ENCODE measurements at regions not wholly inside any gene's neighbourhood (a gene's known extent, or its start where the extent isn't known, plus 50 kb on each side); places are given as distances from the start of the nearest gene placed in this dataset.
"Not testable (repeated sequence)": the region's sequence is repeated elsewhere in the genome, so short reads cannot be mapped to it uniquely, and the experiment has no call there.

DNA sequence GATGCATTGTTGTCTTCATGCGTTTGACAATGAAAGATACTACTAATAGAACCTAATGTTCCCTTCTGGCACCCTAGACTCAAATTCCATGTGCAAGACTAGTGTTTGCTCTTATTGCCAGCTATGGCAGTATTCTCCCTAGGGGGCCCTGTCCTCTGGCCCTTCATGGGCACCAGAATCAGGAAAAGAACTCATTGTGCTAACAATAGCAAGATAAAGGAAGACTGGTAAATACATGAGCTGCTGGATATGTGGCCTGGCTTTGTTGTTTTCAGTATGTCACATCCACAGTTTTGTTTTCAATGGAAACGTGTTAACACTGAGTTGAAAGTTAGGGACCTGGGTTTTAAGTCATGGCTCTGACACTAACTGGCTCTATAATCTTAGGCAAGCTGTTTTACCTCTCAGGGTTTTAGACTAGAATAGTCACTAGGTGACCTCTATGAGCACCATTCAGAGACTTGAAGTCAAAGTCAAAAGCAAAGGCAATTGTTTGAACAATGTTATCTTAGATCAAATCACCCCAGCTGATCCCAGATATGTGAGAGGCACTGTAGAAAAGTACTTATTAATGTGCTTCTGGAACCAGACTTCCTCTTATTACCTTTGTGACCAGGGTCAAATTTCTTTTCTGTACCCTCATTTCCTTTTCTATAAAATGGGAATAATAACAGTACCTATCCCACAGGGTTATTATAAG, 253.7 kb upstream of the DIAPH2 start:
- DNase-seq, result no peak

DNA sequence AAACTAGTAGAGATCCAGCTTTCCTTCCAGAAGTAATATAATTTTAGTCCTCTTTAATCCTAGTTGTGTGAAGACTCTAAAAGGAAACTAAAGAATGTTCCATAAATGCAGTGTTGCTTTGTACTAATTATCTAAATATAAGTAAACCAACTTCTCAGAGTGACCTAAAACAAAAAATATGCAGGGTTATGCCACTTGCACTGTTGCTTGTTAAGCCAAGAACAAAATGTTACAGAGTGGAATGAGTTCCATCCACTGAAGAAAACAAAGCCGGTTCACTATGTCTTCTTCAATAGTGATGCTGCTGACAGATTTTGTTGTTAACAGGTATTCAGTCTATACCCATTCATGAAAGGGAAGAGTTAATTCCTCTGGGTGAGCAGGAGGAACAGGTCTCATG, 252.0 kb upstream of the DIAPH2 start:
- DNase-seq, result no peak

DNA sequence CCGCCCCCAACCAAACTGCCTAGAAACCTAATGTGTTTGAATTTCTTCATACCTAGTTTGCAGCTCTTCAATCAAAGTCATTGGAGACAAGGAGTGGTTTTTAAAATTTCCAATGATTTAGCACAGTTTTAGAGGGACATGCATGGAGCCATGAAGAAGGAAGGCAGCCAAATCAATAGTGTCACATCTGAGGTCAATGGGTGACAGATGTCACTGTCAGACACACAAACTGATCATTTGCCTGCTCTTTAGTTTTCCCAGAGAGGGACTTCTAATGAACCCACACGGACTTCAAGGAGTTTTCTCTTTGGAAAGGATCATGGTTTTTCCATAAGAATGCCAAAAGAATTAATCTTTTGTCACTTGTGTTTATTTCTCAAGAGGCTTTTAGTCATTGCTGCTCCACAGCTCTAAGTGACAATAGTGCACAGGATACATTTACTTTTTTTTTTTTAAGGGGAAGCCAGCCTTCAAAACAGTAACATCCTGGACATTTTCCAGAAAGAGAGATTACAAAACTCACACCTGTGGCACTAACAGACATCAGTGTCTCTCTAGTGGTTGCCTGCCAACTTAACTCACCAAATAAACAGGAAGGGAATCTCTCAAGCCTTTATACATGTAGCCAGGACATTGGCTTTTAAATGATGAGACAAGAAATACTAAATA, 251.1 kb upstream of the DIAPH2 start:
- DNase-seq, result no peak

DNA sequence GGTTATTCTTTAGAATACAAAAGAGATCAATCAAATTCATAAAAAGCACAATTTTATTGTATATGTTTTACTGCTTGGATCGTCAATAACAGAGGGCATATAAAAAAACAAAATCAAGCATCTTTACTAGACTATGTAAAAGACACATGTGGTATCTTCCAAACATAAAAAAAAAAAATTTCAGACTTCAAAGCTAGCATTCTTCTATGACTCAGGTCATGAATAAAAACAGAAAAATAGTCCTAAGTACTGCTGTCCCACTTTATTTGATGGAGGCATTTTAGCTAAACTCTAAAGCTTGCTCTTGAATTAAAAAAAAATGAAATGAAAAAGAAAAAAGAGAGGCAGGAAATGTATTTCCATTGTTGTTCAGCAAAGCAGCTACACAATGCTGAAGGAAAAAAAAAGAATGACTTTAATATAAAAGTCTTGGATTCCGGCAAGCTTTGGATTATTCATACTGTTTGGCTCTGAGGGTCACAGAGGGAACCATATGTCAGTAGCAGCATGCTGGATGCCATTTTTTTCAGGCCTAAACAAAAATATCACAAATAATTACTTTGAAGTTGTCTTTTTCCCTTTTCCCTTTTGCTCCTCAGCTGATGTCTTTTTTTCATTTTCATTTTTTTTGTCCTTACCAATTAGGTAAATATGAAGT, 249.1 kb upstream of the DIAPH2 start:
- no peak for DNase-seq

DNA sequence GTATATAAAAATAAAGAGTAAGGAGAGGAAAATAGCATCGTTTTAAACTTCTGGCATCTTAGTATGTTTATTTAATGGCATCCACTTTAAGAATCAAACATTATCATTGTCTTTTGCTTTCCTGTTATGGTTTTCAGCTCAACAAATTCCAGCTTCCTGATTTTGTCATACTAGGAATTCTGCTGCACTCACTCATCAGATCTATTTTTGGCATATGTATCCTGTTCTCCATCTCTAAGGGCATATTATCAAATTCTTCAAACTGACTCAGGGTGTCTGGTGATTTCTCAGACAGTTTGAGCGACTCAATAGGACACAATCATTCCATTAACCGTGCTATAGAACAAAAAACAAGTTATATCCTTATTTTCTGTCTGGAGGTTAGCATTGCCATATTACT, 248.5 kb upstream of the DIAPH2 start:
- no peak for DNase-seq

DNA sequence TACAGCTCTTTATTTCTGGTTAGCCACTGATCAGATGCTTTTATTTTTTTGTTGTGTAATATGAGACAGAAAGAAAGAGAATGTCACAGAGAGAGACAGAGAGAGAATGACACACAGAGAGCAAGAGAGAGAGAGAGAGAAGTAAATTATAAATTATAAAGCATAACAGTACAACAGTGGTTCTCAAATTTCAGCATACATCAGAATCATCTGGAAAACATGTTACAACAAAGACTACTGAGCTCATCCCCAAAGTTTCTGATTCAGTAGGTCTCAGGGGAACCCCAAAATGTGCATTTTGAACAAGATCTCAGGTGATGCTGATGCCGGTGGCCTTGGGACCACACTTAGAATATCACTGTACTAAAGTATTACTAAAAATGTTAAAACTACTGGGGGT, 245.8 kb upstream of the DIAPH2 start:
- no peak for DNase-seq

DNA sequence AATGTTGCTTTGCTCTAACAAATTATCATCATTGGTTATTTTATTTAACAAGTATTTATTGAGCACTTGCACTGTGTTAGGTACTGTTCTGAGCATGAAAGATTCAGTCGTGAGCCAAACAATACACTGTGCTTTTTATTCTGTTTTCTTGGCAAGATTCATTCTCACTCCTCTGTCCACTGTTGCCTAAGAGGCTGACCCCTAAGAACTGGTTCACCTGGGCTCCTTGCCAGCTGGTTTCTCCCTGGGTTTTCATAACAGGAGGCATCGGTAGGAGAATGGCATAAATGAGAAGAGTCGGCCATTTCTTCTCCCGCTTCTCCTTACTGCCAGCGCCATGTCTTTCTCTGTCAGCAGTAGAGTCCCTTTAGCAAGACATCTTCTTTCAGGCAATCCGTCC, 243.7 kb upstream of the DIAPH2 start:
- DNase-seq, result no peak

DNA sequence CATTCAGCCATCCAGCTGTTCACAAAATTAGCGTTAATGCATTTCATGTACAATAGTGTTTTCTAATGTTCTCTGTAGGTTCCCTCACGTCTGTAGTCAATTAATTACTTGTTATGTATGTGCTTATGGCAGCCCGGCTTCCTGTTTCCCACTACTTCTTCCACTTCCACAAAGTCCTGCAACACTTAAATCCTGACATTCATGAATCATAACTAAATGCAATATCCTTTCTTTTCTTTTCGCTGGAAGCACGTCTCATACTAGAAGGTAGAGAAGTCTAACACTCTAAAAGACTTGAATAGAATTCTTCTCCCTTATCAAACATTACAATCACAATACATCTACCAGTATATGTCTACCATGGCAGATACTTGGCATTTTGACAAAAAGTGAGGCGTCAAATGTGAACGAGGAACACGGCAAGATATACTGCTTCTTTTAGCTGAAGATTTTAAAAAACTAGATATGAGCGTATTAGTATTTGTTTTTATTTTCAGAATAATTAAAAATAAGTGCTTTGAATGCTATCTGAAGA, 239.0 kb upstream of the DIAPH2 start:
- no peak for DNase-seq

DNA sequence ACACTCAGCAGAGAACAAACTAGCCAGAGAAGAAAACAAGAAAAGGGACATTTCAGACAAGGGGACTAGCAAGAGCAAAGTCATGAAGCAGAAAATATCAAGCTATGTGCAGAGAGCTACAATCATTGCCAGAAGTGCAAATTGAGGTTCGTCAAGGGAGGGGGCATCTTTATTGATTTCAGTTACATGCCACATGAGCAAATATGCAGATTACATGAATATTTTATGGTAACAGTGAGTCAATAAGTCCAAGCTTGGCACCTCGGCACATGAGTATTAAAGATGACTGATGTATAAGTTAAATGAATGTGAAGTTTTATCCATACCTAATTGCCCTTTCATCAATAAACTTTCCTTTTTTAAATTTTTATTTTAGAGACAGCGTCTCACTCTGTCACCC, 238.1 kb upstream of the DIAPH2 start:
- no peak for DNase-seq

DNA sequence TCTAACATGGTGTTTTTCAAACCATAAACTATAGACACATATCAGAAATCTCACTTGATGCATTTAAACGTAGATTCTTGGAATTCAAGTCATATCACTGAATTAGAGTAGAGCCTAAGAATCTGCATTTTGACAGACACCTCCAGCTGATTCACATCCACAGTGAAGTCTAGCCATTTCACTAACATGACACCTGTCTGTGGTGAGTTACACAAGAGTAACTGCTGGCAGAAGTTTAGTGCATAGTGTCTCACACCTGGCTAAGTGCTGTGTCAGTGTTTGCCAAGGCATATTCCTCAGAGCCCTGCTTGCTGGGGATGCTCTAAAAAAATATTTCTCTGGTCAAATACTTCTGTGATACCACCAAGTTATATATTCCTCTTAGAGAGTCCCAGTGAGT, 237.5 kb upstream of the DIAPH2 start:
- no peak for DNase-seq

DNA sequence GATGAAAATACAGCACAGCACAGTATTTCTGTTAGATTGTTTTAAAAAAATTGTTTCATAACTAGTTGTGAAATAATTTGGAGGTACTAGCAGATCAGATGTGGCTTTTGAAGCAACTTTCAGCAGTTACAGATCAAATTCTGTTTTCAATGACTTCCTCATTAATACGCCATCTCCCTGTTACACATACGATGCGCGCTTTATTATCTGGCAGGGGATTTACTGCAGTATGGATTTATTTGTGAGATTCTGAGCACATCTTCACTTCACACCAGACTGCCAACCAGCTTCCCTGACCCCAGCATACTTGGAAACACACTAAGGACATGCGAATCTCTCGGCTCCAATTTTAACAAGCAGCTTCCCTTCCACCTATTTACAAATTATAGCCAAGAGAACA, 235.5 kb upstream of the DIAPH2 start:
- no peak for DNase-seq

DNA sequence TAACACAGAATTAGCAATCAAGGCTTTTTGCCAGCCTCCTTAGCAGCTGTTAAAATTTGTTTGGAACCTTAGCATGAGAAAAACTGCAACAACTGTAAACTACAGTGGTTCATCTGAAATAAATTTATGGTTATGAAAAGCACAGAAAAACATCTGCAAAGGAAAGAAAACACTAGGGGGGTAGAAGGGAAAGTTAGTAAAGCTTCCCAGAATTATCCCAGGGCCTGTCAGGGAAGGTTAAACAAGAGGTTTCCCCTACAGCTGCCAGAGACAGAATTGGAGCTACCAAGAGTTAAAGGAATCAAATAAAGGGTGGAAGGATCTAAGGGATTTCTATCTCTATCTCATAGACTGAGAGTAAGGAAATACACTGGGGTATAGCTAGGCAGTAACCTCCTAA, 234.7 kb upstream of the DIAPH2 start:
- DNase-seq, result no peak

DNA sequence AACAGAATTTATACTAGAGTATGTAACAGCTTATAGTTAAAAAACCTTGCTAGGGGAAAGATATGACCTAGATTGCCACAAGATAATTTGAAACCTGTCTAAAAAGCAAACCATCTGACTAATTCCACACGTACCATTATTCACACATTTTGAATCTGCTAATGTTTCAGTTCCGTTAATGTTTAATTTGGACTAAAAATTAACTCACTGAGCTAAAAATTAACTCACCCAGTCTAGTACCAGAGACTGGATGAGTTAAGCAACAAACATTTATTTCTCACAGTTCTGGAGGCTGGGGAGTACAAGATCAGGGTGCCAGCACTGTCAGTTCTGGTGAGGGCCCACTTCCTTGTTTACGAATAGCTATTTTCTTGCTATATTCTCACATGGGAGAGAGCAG, 231.5 kb upstream of the DIAPH2 start:
- DNase-seq, result no peak

DNA sequence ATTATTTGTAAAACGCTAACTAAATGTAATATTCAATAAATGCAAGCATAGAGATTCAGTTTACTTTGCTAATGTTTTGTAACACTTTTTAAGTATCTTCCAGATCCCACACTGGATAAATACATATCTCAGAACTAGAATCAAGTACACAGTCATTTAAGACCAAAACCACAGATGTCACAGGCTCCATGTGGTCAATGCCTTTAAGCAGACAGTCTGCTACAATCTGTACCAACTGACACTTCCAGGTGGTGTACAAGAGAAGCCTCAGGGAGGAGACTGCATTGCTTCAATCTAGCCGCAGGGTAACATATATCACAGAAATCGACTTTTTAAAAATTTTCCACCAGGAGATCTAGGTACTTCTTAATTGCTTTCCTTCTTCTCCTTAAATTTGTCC, 229.6 kb upstream of the DIAPH2 start:
- no peak for DNase-seq

DNA sequence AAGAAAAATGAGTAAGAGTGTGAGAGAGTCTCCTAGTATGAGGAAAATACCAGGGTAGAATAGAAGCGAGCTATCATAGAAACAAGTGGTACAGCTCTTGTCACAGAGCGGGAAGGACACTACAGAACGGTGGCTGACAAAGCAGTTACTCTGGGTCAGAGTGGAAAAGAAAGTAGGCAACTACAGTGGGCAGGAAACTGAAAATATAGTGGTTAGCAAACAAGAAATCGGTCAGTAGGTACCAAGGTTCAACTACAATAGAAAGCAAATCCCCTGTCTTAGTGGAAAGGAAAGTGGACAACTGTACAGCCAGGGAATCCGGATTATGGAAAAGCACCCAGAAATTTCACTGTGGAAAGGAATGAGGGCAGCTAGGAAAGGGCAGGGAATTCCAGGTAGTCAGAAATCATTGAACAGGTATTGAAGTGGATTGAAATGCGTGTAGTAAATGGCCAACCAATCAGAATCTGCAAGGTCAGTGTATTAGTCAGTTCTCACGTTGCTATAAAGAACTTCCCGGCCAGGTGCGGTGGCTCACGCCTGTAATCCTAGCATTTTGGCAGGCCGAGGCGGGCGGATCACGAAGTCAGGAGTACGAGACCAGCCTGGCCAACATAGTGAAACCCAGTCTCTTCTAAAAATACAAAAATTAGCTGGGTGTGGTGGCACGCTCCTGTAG, 219.6 kb upstream of the DIAPH2 start:
- no peak for DNase-seq

DNA sequence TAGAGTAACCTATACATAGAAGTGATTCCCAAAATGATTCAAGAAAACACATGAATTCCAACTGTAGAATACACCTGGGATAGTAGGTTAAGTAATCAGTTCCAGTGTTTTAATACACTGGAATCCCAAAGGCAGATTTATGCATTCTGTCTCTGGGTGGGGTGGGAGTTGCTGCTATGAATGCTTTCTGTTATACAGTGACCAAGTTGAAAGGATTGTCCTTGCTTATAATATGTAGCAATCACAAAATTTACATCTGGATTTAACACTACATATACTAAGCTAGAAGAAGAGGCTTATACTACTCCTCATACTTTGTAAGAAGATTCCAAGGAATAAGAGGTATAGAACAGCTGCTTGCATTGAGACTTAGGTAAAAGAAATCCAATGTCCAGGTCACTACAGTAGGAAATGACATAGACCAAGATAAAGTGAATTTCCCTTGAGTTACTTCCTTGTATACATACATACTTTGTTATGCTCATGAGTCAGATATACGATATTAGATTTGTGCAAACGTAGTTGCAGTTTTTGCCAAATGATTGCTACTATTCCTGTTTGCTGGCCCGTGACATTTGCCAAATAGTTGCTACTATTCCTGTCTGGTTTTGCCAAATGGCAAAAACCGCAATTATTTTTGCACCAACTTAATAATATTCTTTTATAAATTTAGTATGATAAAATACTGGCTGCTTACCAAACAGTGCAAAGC, 210.5 kb upstream of the DIAPH2 start:
- no peak for DNase-seq

DNA sequence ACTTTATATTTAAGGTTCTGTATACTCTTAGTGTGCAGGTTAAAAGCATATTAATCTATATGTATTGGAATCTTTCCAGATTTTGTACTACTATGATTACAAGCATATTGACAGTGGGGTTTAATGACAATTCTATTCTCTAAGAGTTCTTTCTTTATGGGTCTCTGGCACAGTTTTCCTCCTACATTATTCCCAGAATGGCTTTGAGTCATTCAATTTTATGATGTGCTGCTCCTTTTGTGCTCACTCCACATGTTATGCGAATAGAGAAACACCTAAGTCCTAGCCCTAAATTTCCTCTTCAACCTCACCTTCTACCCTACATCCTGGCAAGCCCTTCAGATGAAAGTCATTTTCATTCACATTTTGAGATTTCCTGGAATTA, 209.9 kb upstream of the DIAPH2 start:
- DNase-seq, result no peak

DNA sequence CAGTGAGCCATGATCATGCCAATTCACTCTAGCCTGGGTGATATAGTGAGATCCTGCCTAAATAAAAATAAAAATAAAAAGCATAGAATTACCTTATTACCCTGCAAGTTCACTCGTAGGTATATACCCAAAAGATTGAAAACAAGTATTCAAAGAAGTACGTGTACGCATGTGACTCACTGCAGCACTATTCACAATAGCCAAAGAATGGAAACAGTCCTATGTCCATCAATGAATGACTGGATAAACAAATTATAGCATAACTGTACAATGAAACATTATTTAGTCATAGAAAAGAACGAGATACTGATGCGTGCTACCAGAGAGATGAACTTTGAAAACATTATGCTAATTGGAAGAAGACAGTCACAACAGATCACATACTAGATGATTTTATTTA, 204.6 kb upstream of the DIAPH2 start:
- no peak for DNase-seq

DNA sequence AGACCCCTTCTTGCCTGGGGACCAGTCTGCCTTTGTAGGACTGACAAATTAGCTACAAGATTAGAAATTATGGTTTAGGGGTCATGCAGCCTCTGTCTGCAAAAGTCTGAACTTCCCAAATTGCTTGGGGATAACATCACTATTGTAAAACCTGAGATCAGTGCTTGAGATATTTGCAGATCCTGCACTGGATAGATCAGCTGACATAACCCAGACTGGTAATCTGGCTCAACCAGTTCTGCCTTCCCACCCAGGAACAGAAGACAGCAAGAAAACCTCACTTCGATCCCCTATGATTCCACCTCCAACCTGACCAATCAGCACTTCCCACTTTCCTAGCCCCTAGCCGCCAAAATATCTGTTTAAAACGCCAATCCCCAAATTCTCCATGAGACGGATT, 202.8 kb upstream of the DIAPH2 start:
- no peak for DNase-seq

DNA sequence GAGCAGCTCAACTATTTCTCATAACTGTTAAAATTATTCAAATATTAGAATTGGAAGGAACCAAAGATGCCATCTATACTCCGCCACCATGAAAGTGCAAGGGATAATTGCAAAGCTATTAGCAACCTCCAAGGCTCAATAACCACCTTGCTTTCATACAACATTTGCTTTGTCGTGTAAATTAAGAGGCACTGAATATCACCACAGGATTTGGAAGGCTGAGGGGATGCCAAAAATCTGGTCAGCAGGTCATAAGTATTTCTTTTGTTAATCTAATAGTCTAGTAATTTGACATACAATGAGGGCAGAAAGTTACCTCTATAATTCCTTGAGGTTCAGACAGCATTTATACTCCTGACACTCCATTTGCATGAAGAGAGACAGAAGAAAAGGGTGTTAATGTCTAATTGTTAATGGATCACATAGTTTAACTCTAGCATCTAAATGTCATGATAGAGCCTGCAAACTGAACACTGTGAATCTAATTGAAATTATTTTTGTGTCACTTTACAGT, 200.9 kb upstream of the DIAPH2 start:
- no peak for DNase-seq

DNA sequence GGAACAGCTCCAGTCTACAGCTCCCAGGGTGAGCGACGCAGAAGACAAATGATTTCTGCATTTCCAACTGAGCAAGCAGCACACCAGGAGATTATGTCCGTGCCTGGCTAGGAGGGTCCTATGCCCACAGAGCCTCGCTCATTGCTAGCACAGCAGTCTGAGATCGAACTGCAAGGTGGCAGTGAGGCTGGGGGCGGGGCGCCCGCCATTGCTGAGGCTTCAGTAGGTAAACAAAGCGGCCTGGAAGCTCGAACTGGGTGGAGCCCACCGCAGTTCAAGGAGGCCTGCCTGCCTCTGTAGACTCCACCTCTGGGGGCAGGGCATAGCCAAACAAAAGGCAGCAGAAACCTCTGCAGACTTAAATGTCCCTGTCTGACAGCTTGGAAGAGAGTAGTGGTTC, 198.0 kb upstream of the DIAPH2 start:
- not testable (repeated sequence) for DNase-seq

DNA sequence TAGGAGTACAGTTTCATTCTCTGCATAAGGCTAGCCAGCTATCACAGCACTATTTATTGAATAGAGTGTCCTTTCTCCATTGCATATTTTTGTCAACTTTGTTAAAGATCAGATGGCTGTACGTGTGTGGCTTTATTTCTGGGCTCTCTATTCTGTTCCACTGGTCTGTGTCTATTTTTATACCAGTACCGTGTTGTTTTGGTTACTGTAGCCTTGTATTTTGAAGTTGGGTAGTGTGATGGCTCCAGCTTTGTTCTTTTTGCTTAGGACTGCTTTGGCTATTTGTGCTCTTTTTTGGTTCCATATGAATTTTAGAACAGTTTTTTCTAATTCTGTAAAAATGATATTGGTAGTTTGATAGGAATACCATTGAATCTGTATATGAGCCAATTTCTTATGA, 182.1 kb upstream of the DIAPH2 start:
- no peak for DNase-seq
